H7 (cell line): ENCODE measurements at regions not wholly inside any gene's neighbourhood (a gene's known extent, or its start where the extent isn't known, plus 50 kb on each side); places are given as distances from the start of the nearest gene placed in this dataset.
A peak's percentile ranks its signal among the peaks of the same experiment; 100 is the strongest.
"Not testable (repeated sequence)": the region's sequence is repeated elsewhere in the genome, so short reads cannot be mapped to it uniquely, and the experiment has no call there.

Source experiments
- DNase-seq: peaks from one replicate; pipeline ENCODE4 v3.0.0; 2012
- H3K27me3 ChIP-seq: 2 replicates; pipeline ENCODE4 v1.6.0; 2011; ENCODE audit warnings: mild to moderate bottlenecking, low read length; ENCODE audit not compliant: control insufficient read depth, insufficient read depth
- H3K36me3 ChIP-seq: replicated peaks from 2 replicates; pipeline ENCODE4 v1.5.1; 2011; ENCODE audit warnings: low read length; ENCODE audit not compliant: control insufficient read depth, insufficient read depth
- H3K4me3 ChIP-seq: 2 replicates; pipeline ENCODE4 v1.5.1; 2011; ENCODE audit warnings: low read depth, mild to moderate bottlenecking, control low read depth, low read length, moderate library complexity; ENCODE audit not compliant: insufficient read depth

- Histone ChIP-seq H3K36me3 (no peaks in the 10 kb centered on the region), H3K4me3 (no peak overlapping the region), H3K27me3 (no peaks in the 10 kb centered on the region)
- DNase-seq, result no peak
These were observed 76.3 kb downstream of the DRAM2 start for GRCh38 chr1:111063595-111063994.

- H3K27me3 ChIP-seq, result no peaks in the 10 kb centered on the region
- no peak overlapping the region for H3K4me3 ChIP-seq
- no peaks in the 10 kb centered on the region for H3K36me3 ChIP-seq
- DNase-seq, result no peak
These were observed 77.3 kb downstream of the DRAM2 start for GRCh38 chr1:111062624-111063023.

DNA sequence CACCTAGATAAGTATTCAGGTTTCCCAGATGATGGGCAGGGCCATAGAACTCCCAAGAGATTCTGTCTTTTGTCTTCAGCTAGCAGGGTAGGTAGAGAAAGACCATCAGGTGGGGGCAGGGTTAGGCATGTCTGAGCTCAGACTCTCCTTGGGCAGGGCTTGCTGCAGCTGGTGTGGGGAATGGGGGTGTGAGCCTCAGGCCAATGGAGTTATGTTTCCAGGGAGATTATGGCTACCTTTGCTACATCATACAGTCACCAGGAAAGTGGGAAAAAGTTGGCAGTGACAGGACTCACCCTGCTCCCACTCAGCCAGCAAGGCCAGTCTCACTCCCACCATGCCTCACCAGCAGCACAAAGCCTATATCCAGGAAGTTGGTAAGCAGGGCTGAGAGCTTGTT is 77.8 kb downstream of the DRAM2 start:
- Histone ChIP-seq H3K36me3 (no peaks in the 10 kb centered on the region), H3K27me3 (no peaks in the 10 kb centered on the region), H3K4me3 (no peak overlapping the region)
- DNase-seq, result no peak

- DNase-seq, result no peak
- Histone ChIP-seq H3K36me3 (no peaks in the 10 kb centered on the region), H3K27me3 (no peaks in the 10 kb centered on the region)
These were observed 85.2 kb downstream of the DRAM2 start for GRCh38 chr1:111054656-111055055.

DNA sequence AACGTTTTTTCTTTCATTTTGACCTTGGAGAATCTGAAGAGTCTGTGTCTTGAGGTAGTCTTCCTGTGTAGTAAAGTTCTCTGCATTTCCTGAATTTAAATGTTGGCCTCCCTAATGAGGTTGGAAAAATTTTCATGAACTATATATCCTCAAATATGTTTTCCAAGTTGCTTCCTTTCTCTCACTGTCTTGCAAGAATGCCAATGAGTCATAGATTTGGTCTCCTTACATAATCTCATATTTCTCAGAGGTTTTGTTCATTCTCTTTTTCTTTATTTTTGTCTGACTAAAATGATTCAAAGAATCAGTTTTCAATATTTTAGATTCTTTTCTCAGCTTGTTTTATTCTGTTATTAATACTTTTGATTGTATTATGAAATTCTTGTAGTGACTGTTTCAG is 87.6 kb downstream of the DRAM2 start:
- Histone ChIP-seq H3K27me3 (no peaks in the 10 kb centered on the region), H3K36me3 (no peaks in the 10 kb centered on the region), H3K4me3 (no peak overlapping the region)
- DNase-seq, result no peak

More at GRCh38 chr1:111054656-111055055, 85.2 kb downstream of the DRAM2 start:
- H3K4me3 ChIP-seq, result no peak overlapping the region

DNA sequence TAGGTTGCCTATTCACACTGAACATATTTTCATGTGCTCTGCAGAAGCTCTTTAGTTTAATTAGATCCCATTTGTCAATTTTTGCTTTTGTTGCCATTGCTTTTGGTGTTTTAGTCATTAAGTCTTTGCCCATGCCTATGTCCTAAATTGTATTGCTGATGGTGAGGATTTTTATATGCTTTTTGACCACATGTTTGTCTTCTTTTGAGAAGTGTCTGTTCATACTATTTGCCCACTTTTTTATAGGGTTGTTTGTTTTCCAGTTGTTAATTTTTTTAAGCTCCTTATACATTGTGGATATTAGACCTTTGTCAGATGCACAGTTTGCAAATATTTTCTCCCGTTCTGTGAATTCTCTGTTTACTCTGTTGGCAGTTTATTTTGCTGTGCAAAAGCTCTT is 84.5 kb upstream of the LRIF1 start:
- DNase-seq, H3K4me3 ChIP-seq, H3K36me3 ChIP-seq, H3K27me3 ChIP-seq: not testable (repeated sequence)

GRCh38 chr1:111045033-111045722 is 81.5 kb upstream of the LRIF1 start:
- Histone ChIP-seq H3K27me3 (no peaks in the 10 kb centered on the region), H3K4me3 (no peak overlapping the region), H3K36me3 (no peaks in the 10 kb centered on the region)
- no peak for DNase-seq

DNA sequence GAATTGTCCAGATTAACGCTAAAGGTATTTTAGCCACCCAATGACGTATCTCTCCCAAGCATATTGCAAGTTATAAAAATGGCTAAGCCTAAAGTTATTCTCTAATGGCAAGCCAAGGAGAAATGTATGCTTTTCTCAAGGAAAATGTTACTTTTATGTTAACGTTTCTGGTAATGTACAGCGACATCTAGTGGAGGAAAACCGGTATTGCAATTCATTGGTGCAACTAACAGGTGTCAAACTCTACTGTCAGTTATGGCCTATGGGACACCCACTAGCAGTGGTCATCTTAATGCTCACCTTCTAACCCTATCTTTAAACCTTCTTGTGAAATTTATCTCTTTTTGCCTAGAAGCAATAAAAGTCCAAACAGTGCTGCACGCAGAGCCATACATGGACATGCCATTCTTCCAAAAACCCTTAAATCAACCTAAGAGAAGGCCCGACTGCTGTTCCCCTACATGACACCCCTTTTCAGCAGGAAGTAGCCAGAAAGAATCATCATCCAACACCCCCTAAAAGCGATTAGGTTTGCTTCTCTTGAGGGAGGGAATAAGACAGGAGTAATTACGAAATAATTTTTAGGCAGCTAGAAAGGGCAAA is 68.7 kb upstream of the LRIF1 start:
- H3K27me3 ChIP-seq, result no peaks in the 10 kb centered on the region
- H3K4me3 ChIP-seq, result no peak overlapping the region
- peak; percentile 24 for DNase-seq
- H3K36me3 ChIP-seq, result no peaks in the 10 kb centered on the region

GRCh38 chr1:111030590-111030989 is 66.9 kb upstream of the LRIF1 start:
- no peaks in the 10 kb centered on the region for H3K27me3 ChIP-seq
- peak; percentile 33 for DNase-seq
- H3K4me3 ChIP-seq, result no peak overlapping the region
- no peaks in the 10 kb centered on the region for H3K36me3 ChIP-seq

DNA sequence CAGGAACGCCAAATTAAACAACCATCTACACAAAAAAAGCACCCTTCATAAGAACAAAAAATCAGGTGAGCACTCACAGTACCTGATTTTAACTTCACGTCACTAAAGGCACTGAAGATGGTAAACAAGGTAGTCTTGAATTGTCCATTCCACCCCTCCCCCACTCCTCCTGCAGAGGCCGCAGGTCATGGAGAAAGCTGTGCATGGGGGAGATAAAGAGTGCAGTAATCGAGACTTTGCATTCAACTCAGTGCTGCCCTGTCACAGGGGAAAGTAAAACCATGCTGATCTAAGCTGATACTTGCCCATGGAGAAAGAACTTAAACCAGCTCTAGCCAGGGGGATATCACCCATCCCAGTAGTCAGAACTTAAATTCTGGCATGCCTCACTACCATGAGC is 61.4 kb upstream of the LRIF1 start:
- no peak overlapping the region for H3K4me3 ChIP-seq
- no peak for DNase-seq
- H3K27me3 ChIP-seq, result no peaks in the 10 kb centered on the region
- H3K36me3 ChIP-seq, result no peaks in the 10 kb centered on the region

- H3K36me3 ChIP-seq, result no peaks in the 10 kb centered on the region
- H3K27me3 ChIP-seq, result no peaks in the 10 kb centered on the region
- DNase-seq, result no peak
- H3K4me3 ChIP-seq, result no peak overlapping the region
These were observed 51.5 kb upstream of the LRIF1 start for GRCh38 chr1:111015222-111015621.
